Retinal pigment epithelial cell (primary cell): ENCODE measurements at regions not wholly inside any gene's neighbourhood (a gene's known extent, or its start where the extent isn't known, plus 50 kb on each side); places are given as distances from the start of the nearest gene placed in this dataset.

Source experiments
- DNase-seq: peaks from one replicate; pipeline ENCODE4 v3.0.0-alpha.2; 2010; ENCODE audit warnings: low read depth
- H3K4me3 ChIP-seq: 2 replicates; pipeline ENCODE4 v1.5.1; 2011; ENCODE audit warnings: mild to moderate bottlenecking, low read length, control low read depth, moderate library complexity
- CTCF ChIP-seq: conservative IDR thresholded peaks from 2 replicates; pipeline ENCODE4 v1.5.1; 2011; ENCODE audit warnings: low read depth, low read length, control low read depth, inconsistent platforms

- TF ChIP-seq CTCF: no peak
- no peak for DNase-seq
- no peak overlapping the region for H3K4me3 ChIP-seq
Measured at GRCh38 chr2:239539776-239540100, 138.9 kb upstream of the HDAC4 start.

GRCh38 chr2:239539083-239539775 is 138.4 kb upstream of the HDAC4 start:
- no peak for DNase-seq
- TF ChIP-seq CTCF: no peak
- no peak overlapping the region for H3K4me3 ChIP-seq

GRCh38 chr2:239538357-239539052 is 137.7 kb upstream of the HDAC4 start:
- no peak for TF ChIP-seq CTCF
- no peak overlapping the region for H3K4me3 ChIP-seq
- no peak for DNase-seq

GRCh38 chr2:239537633-239538356 is 137.0 kb upstream of the HDAC4 start:
- no peak overlapping the region for H3K4me3 ChIP-seq
- no peak for TF ChIP-seq CTCF
- no peak for DNase-seq

GRCh38 chr2:239536186-239536585 is 135.4 kb upstream of the HDAC4 start:
- no peak overlapping the region for H3K4me3 ChIP-seq
- no peak for DNase-seq
- no peak for TF ChIP-seq CTCF

GRCh38 chr2:239535413-239536144 is 134.8 kb upstream of the HDAC4 start:
- no peak for DNase-seq
- H3K4me3 ChIP-seq: no peak overlapping the region
- no peak for TF ChIP-seq CTCF
